NCI-H187 (cell line): ENCODE measurements at regions not wholly inside any gene's neighbourhood (a gene's known extent, or its start where the extent isn't known, plus 50 kb on each side); places are given as distances from the start of the nearest gene placed in this dataset.
"Not testable (repeated sequence)": the region's sequence is repeated elsewhere in the genome, so short reads cannot be mapped to it uniquely, and the experiment has no call there.

Experiments
- DNase-seq, 2 experiments: peaks; one replicate each; lab custom pipeline; 2025; lab: John Stamatoyannopoulos, UW

GRCh38 chr22:22717664-22718063 is 73.2 kb downstream of the GGTLC2 start:
- DNase-seq: no peak

- no peak for DNase-seq
Observed at GRCh38 chr22:22720201-22720723, 75.8 kb downstream of the GGTLC2 start.

GRCh38 chr22:22720724-22721261 is 76.4 kb downstream of the GGTLC2 start:
- DNase-seq: no peak

GRCh38 chr22:22721681-22722354 is 77.4 kb downstream of the GGTLC2 start:
- DNase-seq: no peak

- no peak for DNase-seq
Observed at GRCh38 chr22:22728382-22728781, 84.0 kb downstream of the GGTLC2 start.

- no peak for DNase-seq
Observed at GRCh38 chr22:22730655-22731373, 86.4 kb downstream of the GGTLC2 start.

GRCh38 chr22:22731374-22731676 is 86.9 kb downstream of the GGTLC2 start:
- DNase-seq: no peak

GRCh38 chr22:22733006-22733405 is 88.6 kb downstream of the GGTLC2 start:
- DNase-seq: not testable (repeated sequence)

GRCh38 chr22:22733881-22734373 is 89.5 kb downstream of the GGTLC2 start:
- no peak for DNase-seq

GRCh38 chr22:22734395-22735272 is 90.2 kb downstream of the GGTLC2 start:
- DNase-seq: not testable (repeated sequence)

GRCh38 chr22:22735276-22735675 is 90.9 kb downstream of the GGTLC2 start:
- DNase-seq: not testable (repeated sequence)

- no peak for DNase-seq
Observed at GRCh38 chr22:22735695-22736611, 91.5 kb downstream of the GGTLC2 start.

GRCh38 chr22:22737590-22737989 is 93.2 kb downstream of the GGTLC2 start:
- no peak for DNase-seq

- DNase-seq: no peak
Observed at GRCh38 chr22:22738959-22739585, 94.7 kb downstream of the GGTLC2 start.

- DNase-seq: no peak
Observed at GRCh38 chr22:22740560-22741276, 96.3 kb downstream of the GGTLC2 start.

- no peak for DNase-seq
Observed at GRCh38 chr22:22741843-22742242, 97.4 kb downstream of the GGTLC2 start.

- DNase-seq: no peak
Observed at GRCh38 chr22:22742641-22743040, 98.2 kb downstream of the GGTLC2 start.

- no peak for DNase-seq
Observed at GRCh38 chr22:22743128-22743760, 98.8 kb downstream of the GGTLC2 start.
